ENCODE measurements at regions not wholly inside any gene's neighbourhood (a gene's known extent, or its start where the extent isn't known, plus 50 kb on each side); places are given as distances from the start of the nearest gene placed in this dataset.

DNA sequence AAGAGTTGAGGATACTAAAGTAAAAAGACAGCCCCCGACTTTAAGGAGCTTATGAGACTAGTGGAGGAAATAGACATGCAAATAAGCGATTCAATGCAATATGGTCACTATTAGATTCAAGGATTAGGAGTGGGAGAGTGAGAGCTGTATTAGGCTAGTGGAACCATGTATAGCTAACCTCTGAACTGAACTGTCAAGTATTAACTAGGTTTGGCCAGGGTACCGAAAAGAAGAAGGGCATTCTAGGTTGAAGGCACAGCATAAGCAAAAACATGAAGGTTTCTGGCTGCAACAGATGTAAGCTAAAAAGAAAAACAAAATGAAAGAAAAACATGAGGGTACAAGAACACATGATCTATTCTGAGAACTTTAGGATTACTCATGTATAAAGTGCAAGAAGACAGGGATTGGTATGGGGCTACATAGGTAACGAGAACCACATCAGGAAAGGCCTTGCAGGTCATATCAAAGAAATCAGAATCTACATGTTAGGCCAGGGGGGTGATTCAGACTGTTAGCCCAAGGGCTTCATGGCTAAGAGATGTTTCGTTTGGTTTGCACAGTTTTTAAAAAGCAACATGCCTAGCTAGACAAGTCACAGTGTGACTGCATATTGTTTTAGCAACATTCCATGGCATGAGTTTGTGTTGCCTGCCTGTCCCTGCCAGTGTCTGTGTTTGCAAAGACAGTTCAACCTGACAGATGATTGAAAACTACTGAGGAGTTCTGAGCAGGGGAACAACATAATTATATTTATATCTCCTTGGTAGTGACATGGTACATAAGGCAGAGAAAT lies 54.4 kb upstream of the HAO2 start:
- H3K9ac ChIP-seq (ENCODE audit: low read length in 3 of 3) = no peak overlapping the region
- no peak overlapping the region for H3K27ac ChIP-seq (ENCODE audit: low read depth in 2 of 2, low read length in 2 of 2)
- no peaks in the 10 kb centered on the region for H3K36me3 ChIP-seq (ENCODE audit: control insufficient read depth in 2 of 3, insufficient read depth in 3 of 3, low read length in 3 of 3)
- peaks cover 0 to 9% (median 0%) of the 10 kb centered on the region in 3 donors for H3K4me1 ChIP-seq (ENCODE audit: control insufficient read depth in 2 of 3, insufficient read depth in 2 of 3, low read depth in 1 of 3, low read length in 3 of 3)
- TF ChIP-seq, protein P1, sequence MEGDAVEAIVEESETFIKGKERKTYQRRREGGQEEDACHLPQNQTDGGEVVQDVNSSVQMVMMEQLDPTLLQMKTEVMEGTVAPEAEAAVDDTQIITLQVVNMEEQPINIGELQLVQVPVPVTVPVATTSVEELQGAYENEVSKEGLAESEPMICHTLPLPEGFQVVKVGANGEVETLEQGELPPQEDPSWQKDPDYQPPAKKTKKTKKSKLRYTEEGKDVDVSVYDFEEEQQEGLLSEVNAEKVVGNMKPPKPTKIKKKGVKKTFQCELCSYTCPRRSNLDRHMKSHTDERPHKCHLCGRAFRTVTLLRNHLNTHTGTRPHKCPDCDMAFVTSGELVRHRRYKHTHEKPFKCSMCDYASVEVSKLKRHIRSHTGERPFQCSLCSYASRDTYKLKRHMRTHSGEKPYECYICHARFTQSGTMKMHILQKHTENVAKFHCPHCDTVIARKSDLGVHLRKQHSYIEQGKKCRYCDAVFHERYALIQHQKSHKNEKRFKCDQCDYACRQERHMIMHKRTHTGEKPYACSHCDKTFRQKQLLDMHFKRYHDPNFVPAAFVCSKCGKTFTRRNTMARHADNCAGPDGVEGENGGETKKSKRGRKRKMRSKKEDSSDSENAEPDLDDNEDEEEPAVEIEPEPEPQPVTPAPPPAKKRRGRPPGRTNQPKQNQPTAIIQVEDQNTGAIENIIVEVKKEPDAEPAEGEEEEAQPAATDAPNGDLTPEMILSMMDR (IDR thresholded peaks at IDR 0.05; ENCODE audit: borderline replicate concordance, extremely low read depth, insufficient read depth) = no peak
- no peaks in the 10 kb centered on the region for H3K27me3 ChIP-seq (ENCODE audit: control insufficient read depth, insufficient read depth, low read length)
- DNase-seq (no peak), FAIRE-seq (no peak)
- H3K9me3 ChIP-seq (ENCODE audit: control insufficient read depth in 2 of 3, insufficient read depth in 1 of 3, low read length in 3 of 3) = no peaks in the 10 kb centered on the region
- intact Hi-C loops (cut with DNase I) = no loop called here
- peak overlapping the region in 2 of 3 donors; percentile 10 to 20 for H3K4me3 ChIP-seq (ENCODE audit: low read length in 3 of 3)

DNA sequence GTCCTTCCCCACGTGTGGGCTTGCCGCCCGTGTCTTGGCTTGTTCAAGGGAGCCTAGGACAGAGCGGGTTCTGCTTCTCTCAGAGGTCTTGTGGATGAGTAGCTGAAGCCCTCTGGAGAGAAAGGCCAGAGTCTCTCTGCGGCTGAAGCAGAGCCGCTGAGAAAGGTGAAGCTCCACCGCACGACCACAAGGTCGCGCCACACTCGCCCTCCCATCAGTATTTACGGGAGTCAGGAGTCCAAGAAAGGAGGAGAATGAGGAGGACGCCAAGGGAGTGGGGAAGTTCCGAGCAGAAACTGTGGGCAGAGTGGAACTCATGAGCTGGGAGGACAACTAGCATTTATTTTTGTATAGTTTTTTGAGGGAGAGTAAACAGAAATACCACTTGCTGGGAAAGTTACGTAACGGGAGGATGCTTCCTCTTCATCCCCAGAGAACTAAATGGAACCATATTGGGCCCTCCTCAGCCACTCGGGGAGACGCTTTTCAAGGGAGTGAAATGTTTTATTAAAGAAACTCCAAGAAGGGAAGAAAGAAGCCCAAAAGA lies 51.6 kb upstream of the HAO2 start:
- Histone ChIP-seq H3K4me1 (ENCODE audit: control insufficient read depth in 2 of 3, insufficient read depth in 2 of 3, low read depth in 1 of 3, low read length in 3 of 3) (peaks cover 0 to 17% (median 0%) of the 10 kb centered on the region in 3 donors), H3K27me3 (ENCODE audit: control insufficient read depth, insufficient read depth, low read length) (no peaks in the 10 kb centered on the region), H3K9me3 (ENCODE audit: control insufficient read depth in 2 of 3, insufficient read depth in 1 of 3, low read length in 3 of 3) (no peaks in the 10 kb centered on the region), H3K4me3 (ENCODE audit: low read length in 3 of 3) (no peak overlapping the region), H3K9ac (ENCODE audit: low read length in 3 of 3) (no peak overlapping the region), H3K36me3 (ENCODE audit: control insufficient read depth in 2 of 3, insufficient read depth in 3 of 3, low read length in 3 of 3) (no peaks in the 10 kb centered on the region), H3K27ac (ENCODE audit: low read depth in 2 of 2, low read length in 2 of 2) (no peak overlapping the region)
- FAIRE-seq (no peak), DNase-seq (no peak)
- intact Hi-C loops (cut with DNase I) = no loop called here
- TF ChIP-seq, protein P1 (IDR thresholded peaks at IDR 0.05; ENCODE audit: borderline replicate concordance, extremely low read depth, insufficient read depth) = no peak

- Histone ChIP-seq H3K27me3 (ENCODE audit: control insufficient read depth, insufficient read depth, low read length) (no peaks in the 10 kb centered on the region), H3K27ac (ENCODE audit: low read depth in 2 of 2, low read length in 2 of 2) (no peak overlapping the region), H3K36me3 (ENCODE audit: control insufficient read depth in 2 of 3, insufficient read depth in 3 of 3, low read length in 3 of 3) (no peaks in the 10 kb centered on the region), H3K4me1 (ENCODE audit: control insufficient read depth in 2 of 3, insufficient read depth in 2 of 3, low read depth in 1 of 3, low read length in 3 of 3) (peaks cover 0 to 28% (median 0%) of the 10 kb centered on the region in 3 donors), H3K9me3 (ENCODE audit: control insufficient read depth in 2 of 3, insufficient read depth in 1 of 3, low read length in 3 of 3) (no peaks in the 10 kb centered on the region), H3K4me3 (ENCODE audit: low read length in 3 of 3) (no peak overlapping the region), H3K9ac (ENCODE audit: low read length in 3 of 3) (no peak overlapping the region)
- intact Hi-C loops (cut with DNase I) = no loop called here
- TF ChIP-seq, protein P1 (IDR thresholded peaks at IDR 0.05; ENCODE audit: borderline replicate concordance, extremely low read depth, insufficient read depth) = no peak
- FAIRE-seq (no peak), DNase-seq (no peak)
These were observed 49.9 kb upstream of the HAO2 start for GRCh38 chr1:119318466-119319309.
